ENCODE measurements at regions not wholly inside any gene's neighbourhood (a gene's known extent, or its start where the extent isn't known, plus 50 kb on each side); places are given as distances from the start of the nearest gene placed in this dataset.

DNA sequence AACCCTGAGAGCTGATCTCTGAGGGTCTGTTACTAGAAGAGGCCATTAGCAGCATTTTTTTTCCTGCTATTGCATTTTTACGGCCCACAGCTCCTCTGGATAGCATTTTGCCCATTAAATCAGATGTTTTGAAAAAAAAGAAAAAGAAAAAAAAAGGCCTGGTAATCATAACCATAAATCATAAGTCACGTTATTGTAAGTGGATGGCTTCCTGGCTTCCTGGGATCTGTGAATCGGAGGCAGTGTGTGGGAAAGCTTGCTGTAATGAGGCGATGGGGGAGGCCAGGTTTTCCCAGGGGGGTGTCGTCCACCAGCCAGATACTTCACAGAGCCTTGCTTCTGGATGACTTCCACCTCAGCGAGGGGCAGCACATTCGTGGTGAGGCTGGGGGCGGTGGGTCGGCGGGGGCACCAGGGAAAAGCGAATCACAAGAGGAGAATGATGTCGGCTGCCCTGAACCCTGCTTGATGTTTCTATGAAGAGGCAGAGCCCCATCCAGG is 106.5 kb upstream of the SYT13 start:
- TF ChIP-seq ZNF114 (CRISPR knock-in tag; IDR thresholded peaks at IDR 0.05): no peak
- TF ChIP-seq STAT1 (IDR thresholded peaks at IDR 0.05; ENCODE audit: unreplicated experiment): no peak
- TF ChIP-seq, protein P1, sequence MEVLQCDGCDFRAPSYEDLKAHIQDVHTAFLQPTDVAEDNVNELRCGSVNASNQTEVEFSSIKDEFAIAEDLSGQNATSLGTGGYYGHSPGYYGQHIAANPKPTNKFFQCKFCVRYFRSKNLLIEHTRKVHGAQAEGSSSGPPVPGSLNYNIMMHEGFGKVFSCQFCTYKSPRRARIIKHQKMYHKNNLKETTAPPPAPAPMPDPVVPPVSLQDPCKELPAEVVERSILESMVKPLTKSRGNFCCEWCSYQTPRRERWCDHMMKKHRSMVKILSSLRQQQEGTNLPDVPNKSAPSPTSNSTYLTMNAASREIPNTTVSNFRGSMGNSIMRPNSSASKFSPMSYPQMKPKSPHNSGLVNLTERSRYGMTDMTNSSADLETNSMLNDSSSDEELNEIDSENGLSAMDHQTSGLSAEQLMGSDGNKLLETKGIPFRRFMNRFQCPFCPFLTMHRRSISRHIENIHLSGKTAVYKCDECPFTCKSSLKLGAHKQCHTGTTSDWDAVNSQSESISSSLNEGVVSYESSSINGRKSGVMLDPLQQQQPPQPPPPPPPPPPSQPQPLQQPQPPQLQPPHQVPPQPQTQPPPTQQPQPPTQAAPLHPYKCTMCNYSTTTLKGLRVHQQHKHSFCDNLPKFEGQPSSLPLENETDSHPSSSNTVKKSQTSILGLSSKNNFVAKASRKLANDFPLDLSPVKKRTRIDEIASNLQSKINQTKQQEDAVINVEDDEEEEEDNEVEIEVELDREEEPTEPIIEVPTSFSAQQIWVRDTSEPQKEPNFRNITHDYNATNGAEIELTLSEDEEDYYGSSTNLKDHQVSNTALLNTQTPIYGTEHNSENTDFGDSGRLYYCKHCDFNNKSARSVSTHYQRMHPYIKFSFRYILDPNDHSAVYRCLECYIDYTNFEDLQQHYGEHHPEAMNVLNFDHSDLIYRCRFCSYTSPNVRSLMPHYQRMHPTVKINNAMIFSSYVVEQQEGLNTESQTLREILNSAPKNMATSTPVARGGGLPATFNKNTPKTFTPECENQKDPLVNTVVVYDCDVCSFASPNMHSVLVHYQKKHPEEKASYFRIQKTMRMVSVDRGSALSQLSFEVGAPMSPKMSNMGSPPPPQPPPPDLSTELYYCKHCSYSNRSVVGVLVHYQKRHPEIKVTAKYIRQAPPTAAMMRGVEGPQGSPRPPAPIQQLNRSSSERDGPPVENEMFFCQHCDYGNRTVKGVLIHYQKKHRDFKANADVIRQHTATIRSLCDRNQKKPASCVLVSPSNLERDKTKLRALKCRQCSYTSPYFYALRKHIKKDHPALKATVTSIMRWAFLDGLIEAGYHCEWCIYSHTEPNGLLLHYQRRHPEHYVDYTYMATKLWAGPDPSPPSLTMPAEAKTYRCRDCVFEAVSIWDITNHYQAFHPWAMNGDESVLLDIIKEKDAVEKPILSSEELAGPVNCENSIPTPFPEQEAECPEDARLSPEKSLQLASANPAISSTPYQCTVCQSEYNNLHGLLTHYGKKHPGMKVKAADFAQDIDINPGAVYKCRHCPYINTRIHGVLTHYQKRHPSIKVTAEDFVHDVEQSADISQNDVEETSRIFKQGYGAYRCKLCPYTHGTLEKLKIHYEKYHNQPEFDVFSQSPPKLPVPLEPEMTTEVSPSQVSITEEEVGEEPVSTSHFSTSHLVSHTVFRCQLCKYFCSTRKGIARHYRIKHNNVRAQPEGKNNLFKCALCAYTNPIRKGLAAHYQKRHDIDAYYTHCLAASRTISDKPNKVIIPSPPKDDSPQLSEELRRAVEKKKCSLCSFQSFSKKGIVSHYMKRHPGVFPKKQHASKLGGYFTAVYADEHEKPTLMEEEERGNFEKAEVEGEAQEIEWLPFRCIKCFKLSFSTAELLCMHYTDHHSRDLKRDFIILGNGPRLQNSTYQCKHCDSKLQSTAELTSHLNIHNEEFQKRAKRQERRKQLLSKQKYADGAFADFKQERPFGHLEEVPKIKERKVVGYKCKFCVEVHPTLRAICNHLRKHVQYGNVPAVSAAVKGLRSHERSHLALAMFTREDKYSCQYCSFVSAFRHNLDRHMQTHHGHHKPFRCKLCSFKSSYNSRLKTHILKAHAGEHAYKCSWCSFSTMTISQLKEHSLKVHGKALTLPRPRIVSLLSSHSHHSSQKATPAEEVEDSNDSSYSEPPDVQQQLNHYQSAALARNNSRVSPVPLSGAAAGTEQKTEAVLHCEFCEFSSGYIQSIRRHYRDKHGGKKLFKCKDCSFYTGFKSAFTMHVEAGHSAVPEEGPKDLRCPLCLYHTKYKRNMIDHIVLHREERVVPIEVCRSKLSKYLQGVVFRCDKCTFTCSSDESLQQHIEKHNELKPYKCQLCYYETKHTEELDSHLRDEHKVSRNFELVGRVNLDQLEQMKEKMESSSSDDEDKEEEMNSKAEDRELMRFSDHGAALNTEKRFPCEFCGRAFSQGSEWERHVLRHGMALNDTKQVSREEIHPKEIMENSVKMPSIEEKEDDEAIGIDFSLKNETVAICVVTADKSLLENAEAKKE (CRISPR knock-in tag; IDR thresholded peaks at IDR 0.05): no peak
- TF ChIP-seq, protein P2, sequence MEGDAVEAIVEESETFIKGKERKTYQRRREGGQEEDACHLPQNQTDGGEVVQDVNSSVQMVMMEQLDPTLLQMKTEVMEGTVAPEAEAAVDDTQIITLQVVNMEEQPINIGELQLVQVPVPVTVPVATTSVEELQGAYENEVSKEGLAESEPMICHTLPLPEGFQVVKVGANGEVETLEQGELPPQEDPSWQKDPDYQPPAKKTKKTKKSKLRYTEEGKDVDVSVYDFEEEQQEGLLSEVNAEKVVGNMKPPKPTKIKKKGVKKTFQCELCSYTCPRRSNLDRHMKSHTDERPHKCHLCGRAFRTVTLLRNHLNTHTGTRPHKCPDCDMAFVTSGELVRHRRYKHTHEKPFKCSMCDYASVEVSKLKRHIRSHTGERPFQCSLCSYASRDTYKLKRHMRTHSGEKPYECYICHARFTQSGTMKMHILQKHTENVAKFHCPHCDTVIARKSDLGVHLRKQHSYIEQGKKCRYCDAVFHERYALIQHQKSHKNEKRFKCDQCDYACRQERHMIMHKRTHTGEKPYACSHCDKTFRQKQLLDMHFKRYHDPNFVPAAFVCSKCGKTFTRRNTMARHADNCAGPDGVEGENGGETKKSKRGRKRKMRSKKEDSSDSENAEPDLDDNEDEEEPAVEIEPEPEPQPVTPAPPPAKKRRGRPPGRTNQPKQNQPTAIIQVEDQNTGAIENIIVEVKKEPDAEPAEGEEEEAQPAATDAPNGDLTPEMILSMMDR (conservative IDR thresholded peaks at IDR 0.05; ENCODE audit: low read depth in 2 of 2): no peak
- TF ChIP-seq EZH2phosphoT487 (IDR thresholded peaks at IDR 0.05; ENCODE audit: unreplicated experiment): no peak
- TF ChIP-seq EZH2 (IDR thresholded peaks at IDR 0.05; ENCODE audit: low read depth, unreplicated experiment): no peak
- TF ChIP-seq, protein P3, sequence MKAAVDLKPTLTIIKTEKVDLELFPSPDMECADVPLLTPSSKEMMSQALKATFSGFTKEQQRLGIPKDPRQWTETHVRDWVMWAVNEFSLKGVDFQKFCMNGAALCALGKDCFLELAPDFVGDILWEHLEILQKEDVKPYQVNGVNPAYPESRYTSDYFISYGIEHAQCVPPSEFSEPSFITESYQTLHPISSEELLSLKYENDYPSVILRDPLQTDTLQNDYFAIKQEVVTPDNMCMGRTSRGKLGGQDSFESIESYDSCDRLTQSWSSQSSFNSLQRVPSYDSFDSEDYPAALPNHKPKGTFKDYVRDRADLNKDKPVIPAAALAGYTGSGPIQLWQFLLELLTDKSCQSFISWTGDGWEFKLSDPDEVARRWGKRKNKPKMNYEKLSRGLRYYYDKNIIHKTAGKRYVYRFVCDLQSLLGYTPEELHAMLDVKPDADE (IDR thresholded peaks at IDR 0.05): no peak
- no peak for TF ChIP-seq JUNB (IDR thresholded peaks at IDR 0.05; ENCODE audit: unreplicated experiment)
- no peak for TF ChIP-seq ZNF331 (CRISPR knock-in tag; IDR thresholded peaks at IDR 0.05; ENCODE audit: low read depth)
- TF ChIP-seq, protein P4, sequence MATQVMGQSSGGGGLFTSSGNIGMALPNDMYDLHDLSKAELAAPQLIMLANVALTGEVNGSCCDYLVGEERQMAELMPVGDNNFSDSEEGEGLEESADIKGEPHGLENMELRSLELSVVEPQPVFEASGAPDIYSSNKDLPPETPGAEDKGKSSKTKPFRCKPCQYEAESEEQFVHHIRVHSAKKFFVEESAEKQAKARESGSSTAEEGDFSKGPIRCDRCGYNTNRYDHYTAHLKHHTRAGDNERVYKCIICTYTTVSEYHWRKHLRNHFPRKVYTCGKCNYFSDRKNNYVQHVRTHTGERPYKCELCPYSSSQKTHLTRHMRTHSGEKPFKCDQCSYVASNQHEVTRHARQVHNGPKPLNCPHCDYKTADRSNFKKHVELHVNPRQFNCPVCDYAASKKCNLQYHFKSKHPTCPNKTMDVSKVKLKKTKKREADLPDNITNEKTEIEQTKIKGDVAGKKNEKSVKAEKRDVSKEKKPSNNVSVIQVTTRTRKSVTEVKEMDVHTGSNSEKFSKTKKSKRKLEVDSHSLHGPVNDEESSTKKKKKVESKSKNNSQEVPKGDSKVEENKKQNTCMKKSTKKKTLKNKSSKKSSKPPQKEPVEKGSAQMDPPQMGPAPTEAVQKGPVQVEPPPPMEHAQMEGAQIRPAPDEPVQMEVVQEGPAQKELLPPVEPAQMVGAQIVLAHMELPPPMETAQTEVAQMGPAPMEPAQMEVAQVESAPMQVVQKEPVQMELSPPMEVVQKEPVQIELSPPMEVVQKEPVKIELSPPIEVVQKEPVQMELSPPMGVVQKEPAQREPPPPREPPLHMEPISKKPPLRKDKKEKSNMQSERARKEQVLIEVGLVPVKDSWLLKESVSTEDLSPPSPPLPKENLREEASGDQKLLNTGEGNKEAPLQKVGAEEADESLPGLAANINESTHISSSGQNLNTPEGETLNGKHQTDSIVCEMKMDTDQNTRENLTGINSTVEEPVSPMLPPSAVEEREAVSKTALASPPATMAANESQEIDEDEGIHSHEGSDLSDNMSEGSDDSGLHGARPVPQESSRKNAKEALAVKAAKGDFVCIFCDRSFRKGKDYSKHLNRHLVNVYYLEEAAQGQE (IDR thresholded peaks at IDR 0.05; ENCODE audit: unreplicated experiment): no peak
- TF ChIP-seq POLR2AphosphoS5 (IDR thresholded peaks at IDR 0.05; ENCODE audit: low read depth): no peak
- TF ChIP-seq NANOG (IDR thresholded peaks at IDR 0.05; ENCODE audit: borderline replicate concordance): no peak
- TF ChIP-seq CREB1 (CRISPR knock-in tag; IDR thresholded peaks at IDR 0.05; ENCODE audit: low read depth): no peak
- Histone ChIP-seq H3K36me3 (ENCODE audit: insufficient read depth) (no peaks in the 10 kb centered on the region), H2AFZ (no peak overlapping the region), H3K27me3 (ENCODE audit: insufficient read depth) (no peaks in the 10 kb centered on the region), H3K4me2 (no peak overlapping the region), H3K4me3 (no peak overlapping the region), H3K79me2 (replicated peaks; ENCODE audit: insufficient read depth) (no peaks in the 10 kb centered on the region), H3F3A (replicated peaks; ENCODE audit: low read depth) (no peaks in the 10 kb centered on the region), H3K27ac (ENCODE audit: low read depth) (no peak overlapping the region), H4K20me1 (replicated peaks; ENCODE audit: insufficient read depth) (no peaks in the 10 kb centered on the region), H3K9me2 (ENCODE audit: insufficient read depth) (no peaks in the 10 kb centered on the region), H3K4me1 (ENCODE audit: insufficient read depth) (no peaks in the 10 kb centered on the region)
- Mint-ChIP-seq H3K27me3 (ENCODE audit: insufficient read depth, low read depth, poor library complexity) (peaks cover 14% of the 10 kb centered on the region), H3K9me3 (no peaks in the 10 kb centered on the region), H3K27ac (no peak overlapping the region), H3K4me3 (no peak overlapping the region), H3K36me3 (ENCODE audit: low read depth) (no peaks in the 10 kb centered on the region), H3K4me1 (peaks cover 8% of the 10 kb centered on the region)
- no peak for DNase-seq (ENCODE audit: low spot score)
- no peak for ATAC-seq

Measured in GM23338 (cell line).